NCI-H510A treated with DMSO at 0.1 percent for 48 hours (cell line): ENCODE measurements at regions not wholly inside any gene's neighbourhood (a gene's known extent, or its start where the extent isn't known, plus 50 kb on each side); places are given as distances from the start of the nearest gene placed in this dataset.

Experiments
- DNase-seq: peaks from one replicate; lab custom pipeline; 2025; lab: John Stamatoyannopoulos, UW

GRCh38 chr4:53813998-53814397, 222.7 kb upstream of the LNX1 start:
- DNase-seq, result no peak

GRCh38 chr4:53810643-53811042, 219.4 kb upstream of the LNX1 start:
- no peak for DNase-seq

- no peak for DNase-seq
Observed at GRCh38 chr4:53809816-53810215, 218.5 kb upstream of the LNX1 start.

GRCh38 chr4:53805291-53805690, 214.0 kb upstream of the LNX1 start:
- DNase-seq, result no peak

GRCh38 chr4:53804719-53805118, 213.4 kb upstream of the LNX1 start:
- no peak for DNase-seq

GRCh38 chr4:53802500-53802899, 211.2 kb upstream of the LNX1 start:
- DNase-seq, result no peak

GRCh38 chr4:53801373-53801772, 210.1 kb upstream of the LNX1 start:
- DNase-seq, result no peak

GRCh38 chr4:53800741-53801140, 209.5 kb upstream of the LNX1 start:
- DNase-seq, result no peak

GRCh38 chr4:53793096-53793495, 201.8 kb upstream of the LNX1 start:
- no peak for DNase-seq

- no peak for DNase-seq
Observed at GRCh38 chr4:53790286-53790685, 199.0 kb upstream of the LNX1 start.

GRCh38 chr4:53788621-53789020, 197.3 kb upstream of the LNX1 start:
- DNase-seq, result no peak

GRCh38 chr4:53788011-53788410, 196.7 kb upstream of the LNX1 start:
- peak; percentile 42 for DNase-seq

- DNase-seq, result peak; percentile 31
Observed at GRCh38 chr4:53786632-53787031, 195.3 kb upstream of the LNX1 start.

- DNase-seq, result no peak
Observed at GRCh38 chr4:53785996-53786395, 194.7 kb upstream of the LNX1 start.

GRCh38 chr4:53784112-53784511, 192.8 kb upstream of the LNX1 start:
- DNase-seq, result no peak

GRCh38 chr4:53783208-53783859, 192.0 kb upstream of the LNX1 start:
- DNase-seq, result no peak

GRCh38 chr4:53782458-53782845, 191.2 kb upstream of the LNX1 start:
- DNase-seq, result no peak

- peak; percentile 88 for DNase-seq
Observed at GRCh38 chr4:53781629-53782457, 190.6 kb upstream of the LNX1 start.

GRCh38 chr4:53780736-53781400, 189.6 kb upstream of the LNX1 start:
- no peak for DNase-seq

GRCh38 chr4:53779025-53779424, 187.7 kb upstream of the LNX1 start:
- no peak for DNase-seq

GRCh38 chr4:53778155-53778554, 186.9 kb upstream of the LNX1 start:
- DNase-seq, result no peak

- DNase-seq, result no peak
Observed at GRCh38 chr4:53777244-53777984, 186.1 kb upstream of the LNX1 start.
